Hepatocyte (in vitro differentiated cells): ENCODE measurements at regions not wholly inside any gene's neighbourhood (a gene's known extent, or its start where the extent isn't known, plus 50 kb on each side); places are given as distances from the start of the nearest gene placed in this dataset.

Source experiments
- CTCF ChIP-seq: fragments of 200-600 bp; sonication (generic); IDR thresholded peaks from 2 replicates; pipeline ENCODE4 v1.5.1; 2016; ENCODE audit warnings: antibody characterized with exemption, mild to moderate bottlenecking; ENCODE audit not compliant: poor library complexity
- EZH2 ChIP-seq: fragments of 200-600 bp; sonication (generic); IDR thresholded peaks from 2 replicates; pipeline ENCODE4 v1.6.1; 2016; ENCODE audit warnings: antibody characterized with exemption, mild to moderate bottlenecking, borderline replicate concordance

- no peak for TF ChIP-seq CTCF
- no peak for TF ChIP-seq EZH2
Observed at GRCh38 chr4:138951764-138952163, 63.8 kb upstream of the NOCT start.
